ENCODE measurements at regions not wholly inside any gene's neighbourhood (a gene's known extent, or its start where the extent isn't known, plus 50 kb on each side); places are given as distances from the start of the nearest gene placed in this dataset.
A peak's percentile ranks its signal among the peaks of the same experiment; 100 is the strongest.
"Not testable (repeated sequence)": the region's sequence is repeated elsewhere in the genome, so short reads cannot be mapped to it uniquely, and the experiment has no call there.

- no peak for DNase-seq (ENCODE audit: low spot score)
Measured at GRCh38 chr16:14384745-14385144, 245.3 kb downstream of the PARN start.

DNA sequence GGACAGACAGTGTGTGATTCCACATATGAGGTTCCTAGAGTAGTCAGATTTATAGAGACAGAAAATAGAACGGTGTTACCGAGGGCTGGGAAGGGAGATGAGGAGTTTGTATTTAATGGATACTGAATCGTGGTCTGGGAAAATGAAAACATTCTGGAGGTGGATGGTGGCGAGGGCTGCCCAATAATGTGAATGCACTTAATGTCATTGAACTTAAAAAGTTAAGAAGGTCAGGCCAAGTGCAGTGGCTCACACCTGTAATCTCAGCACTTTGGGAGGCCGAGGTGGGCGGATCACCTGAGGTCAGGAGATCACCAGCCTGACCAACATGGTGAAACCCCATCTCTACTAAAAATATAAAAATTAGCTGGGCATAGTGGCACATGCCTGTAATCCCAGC is 246.2 kb downstream of the PARN start:
- DNase-seq (ENCODE audit: low spot score), result not testable (repeated sequence)

GRCh38 chr16:14378689-14379467 is 251.2 kb downstream of the PARN start:
- no peak for DNase-seq (ENCODE audit: low spot score)

- no peak for DNase-seq (ENCODE audit: low spot score)
Measured at GRCh38 chr16:14378131-14378551, 251.9 kb downstream of the PARN start.

DNA sequence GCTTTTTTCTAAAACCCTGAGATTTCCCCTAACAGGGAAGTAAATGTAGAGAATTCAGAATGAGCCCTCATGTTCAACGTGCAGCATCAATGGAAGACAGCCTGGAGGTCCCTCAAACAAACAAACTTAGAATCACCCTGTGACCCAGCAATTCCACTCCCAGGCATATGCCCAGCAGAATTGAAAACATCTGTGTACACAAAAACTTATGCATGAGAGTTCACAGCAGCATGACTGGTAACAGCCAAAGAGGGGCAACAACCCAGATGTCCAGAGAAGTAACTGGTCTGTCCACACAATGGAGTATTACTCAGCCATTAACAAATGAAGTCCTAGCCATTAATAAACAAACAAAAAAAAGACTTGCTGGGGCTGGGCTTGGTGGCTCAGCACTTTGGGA is 252.7 kb downstream of the PARN start:
- DNase-seq (ENCODE audit: low spot score), result no peak

- no peak for DNase-seq (ENCODE audit: low spot score)
Measured at GRCh38 chr16:14375132-14375491, 254.9 kb downstream of the PARN start.

DNA sequence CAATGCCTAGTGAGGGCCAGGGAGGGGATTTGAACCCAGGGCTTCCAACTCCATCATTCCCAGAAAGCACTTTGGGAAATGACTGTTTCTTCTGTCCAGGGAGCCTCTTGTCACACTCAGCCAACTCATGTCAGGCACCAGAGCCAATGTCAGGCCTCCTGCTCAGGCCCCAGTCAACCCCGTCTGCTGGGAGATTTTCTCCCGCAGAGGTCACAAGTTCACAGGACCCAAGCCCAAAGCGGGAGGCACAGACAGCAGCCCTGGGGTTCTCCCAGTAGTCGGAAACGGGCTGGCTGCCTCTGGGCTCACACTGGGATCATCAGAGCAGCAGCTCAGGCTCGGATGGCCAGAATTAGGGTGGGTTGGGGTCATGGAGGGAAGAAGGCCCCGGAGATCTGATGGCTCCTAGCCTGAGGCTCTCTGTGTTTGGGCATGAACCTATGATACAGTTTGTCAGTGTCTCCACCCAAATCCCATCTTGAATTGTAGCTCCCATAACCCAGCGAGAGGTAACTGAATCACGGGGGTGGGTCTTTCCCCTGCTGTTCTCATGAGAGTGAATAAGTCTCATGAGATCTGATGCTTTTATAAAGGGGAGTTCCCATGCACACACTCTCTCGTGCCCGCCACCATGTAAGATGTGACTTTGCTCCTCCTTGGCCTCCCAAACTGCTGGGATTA is 255.5 kb downstream of the PARN start:
- DNase-seq (ENCODE audit: low spot score), result no peak

GRCh38 chr16:14373896-14374295 is 256.2 kb downstream of the PARN start:
- no peak for DNase-seq (ENCODE audit: low spot score)

GRCh38 chr16:14373406-14373805 is 256.7 kb downstream of the PARN start:
- no peak for DNase-seq (ENCODE audit: low spot score)

DNA sequence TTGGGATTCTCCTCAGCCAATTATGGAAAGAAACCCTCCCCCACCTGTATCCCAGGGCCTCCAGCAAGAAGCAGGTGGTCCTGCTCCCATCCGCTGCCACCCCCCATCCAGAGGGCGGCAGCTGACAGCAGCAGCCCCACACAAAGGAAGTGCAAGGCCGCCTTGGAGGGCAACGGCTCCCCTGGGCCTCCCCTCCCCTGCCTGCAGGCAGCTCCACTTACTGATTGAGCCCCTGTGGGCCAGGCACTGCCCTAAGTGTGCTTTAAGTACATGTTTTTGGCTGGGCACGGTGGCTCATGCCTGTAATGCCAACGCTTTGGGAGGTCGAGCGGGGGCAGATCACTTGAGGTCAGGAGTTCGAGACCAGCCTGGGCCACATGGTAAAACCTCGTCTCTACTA is 257.6 kb downstream of the PARN start:
- no peak for DNase-seq (ENCODE audit: low spot score)

DNA sequence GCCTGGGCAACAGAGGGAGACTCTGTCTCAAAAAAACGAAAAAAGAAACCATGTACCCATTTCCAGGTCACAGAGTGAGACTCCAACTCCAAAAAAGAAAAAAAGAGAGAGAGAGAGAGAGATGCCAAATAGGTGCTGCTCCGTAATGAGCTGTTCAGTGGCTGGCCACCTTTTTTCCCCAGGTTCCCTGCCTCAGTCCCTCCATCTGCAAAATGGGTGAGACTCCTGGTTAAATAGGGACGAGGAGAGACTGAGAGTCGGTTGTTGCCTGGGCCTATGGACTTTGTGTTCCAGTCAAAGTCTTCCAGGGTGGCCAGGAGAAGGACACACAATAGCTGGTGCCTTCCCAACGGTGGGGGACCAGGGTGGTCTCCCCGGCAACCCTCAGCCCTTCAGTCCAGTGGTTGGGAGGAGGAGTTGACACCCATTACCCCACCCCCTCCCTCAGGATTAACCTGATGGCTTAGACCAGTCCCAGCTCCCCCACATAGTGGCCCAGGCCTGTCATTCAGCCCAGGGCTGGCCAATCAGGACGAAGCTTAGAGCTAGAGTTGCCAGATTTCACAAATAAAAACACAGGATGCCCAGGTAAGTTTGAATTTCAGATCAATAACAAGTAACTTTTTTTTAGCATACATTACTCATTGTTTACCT is 258.2 kb downstream of the PARN start:
- peak; percentile 74 for DNase-seq (ENCODE audit: low spot score)

GRCh38 chr16:14370736-14371234 is 259.3 kb downstream of the PARN start:
- no peak for DNase-seq (ENCODE audit: low spot score)

GRCh38 chr16:14369734-14370598 is 260.1 kb downstream of the PARN start:
- DNase-seq (ENCODE audit: low spot score), result no peak

- DNase-seq (ENCODE audit: low spot score), result no peak
Measured at GRCh38 chr16:14368399-14368798, 261.7 kb downstream of the PARN start.

DNA sequence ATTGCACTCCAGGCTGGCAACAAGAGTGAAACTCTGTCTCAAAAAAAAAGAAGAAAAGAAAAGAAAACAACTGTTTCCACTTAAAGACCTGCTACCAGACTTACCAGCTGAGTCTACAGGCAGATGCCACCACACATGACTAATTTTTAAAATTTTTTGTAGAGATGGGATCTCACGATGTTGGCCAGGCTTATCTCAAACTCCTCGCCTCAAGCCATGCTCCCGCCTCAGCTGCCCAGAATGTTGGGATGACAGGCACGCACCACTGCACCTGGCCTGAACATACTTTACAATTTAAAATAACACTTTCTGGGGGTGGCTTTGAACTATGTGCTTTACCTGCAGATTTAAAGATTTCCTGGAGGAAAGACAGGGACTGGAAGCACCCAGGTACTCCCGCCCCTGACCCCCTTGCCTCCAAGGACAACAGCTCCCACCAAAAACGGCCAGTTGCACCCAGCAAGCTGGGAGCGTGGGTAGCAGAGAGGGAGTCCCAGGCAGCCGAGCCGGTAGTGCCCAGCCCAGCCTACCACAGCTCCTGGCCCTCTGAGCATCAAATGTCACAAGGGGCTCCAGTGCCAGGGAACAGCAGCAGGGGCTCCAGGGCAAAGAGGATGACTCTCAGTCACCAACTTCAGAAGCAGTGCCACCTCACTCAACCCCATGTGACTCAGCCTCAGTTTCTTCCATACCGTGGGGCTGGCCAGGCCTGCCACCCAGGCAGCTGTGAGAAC is 262.9 kb downstream of the PARN start:
- no peak for DNase-seq (ENCODE audit: low spot score)

- DNase-seq (ENCODE audit: low spot score), result no peak
Measured at GRCh38 chr16:14366447-14366846, 263.6 kb downstream of the PARN start.

DNA sequence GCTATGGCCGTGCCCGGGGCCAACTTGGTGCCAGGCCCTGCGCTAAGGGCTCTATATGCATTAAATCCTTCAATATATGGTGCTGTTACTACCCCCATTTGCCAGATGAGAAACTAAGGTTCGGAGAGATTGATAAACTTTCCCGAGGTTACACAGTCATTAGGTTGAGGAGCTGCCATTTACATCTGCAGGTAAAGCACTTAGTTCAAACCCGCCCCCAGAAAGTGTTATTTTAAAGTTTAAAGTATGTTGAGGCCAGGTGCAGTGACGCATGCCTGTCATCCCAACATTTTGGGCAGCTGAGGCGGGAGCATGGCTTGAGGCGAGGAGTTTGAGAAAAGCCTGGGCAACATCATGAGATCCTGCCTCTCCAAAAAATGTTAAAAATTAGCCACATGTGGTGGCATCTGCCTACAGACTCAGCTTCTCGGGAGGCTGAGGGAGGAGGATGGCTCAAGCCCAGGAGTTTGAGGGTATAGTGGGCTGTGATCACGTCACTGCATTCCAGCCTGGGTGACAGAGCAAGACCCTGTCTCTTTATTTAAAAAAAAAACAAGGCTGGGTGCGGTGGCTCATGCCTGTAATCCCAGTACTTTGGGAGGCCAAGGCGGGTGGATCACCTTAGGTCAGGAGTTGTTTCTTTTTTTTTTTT is 264.7 kb downstream of the PARN start:
- DNase-seq (ENCODE audit: low spot score), result no peak

DNA sequence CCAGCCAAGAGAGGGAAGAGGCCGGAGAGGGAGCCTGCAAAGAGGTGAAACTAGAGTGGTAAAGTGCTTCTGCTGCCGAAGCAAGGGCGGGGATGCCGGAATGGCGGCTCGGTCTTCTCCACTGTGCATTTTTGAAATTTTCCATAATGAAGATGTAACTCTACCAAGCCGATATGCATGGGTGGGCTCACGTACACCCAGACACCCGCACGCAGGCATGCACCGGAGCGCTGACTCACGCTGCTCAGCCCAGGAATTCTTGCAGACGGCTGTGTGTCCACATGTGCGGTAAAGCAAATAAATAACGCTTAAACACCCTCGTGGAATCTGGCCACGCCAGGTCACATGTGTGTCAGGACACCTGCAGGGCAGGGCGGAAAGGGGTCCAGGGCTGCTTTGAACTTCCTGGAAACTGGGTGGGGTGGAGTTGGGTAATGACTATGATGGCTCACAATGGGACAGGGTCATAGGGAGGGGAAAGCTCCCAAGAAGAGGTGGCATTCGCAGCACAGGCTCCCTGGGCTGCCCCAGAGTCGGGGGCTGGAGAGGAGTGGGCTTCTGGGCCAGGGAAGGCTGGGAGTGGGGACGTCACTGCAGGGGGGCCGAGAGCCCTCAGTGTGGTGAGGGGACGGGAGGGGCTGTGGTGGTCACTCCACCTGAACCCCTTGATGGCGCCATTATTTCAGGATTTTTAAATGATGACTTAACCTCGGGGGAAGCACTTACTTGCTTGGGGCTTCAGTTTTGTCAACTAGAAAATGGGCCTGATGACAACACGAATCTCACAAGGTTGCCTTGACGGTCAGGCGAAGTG is 265.5 kb downstream of the PARN start:
- DNase-seq (ENCODE audit: low spot score), result no peak

GRCh38 chr16:14364112-14364385 is 266.0 kb downstream of the PARN start:
- DNase-seq (ENCODE audit: low spot score), result no peak

GRCh38 chr16:14362774-14363371 is 267.2 kb downstream of the PARN start:
- DNase-seq (ENCODE audit: low spot score), result no peak
